ENCODE measurements at regions not wholly inside any gene's neighbourhood (a gene's known extent, or its start where the extent isn't known, plus 50 kb on each side); places are given as distances from the start of the nearest gene placed in this dataset.

DNA sequence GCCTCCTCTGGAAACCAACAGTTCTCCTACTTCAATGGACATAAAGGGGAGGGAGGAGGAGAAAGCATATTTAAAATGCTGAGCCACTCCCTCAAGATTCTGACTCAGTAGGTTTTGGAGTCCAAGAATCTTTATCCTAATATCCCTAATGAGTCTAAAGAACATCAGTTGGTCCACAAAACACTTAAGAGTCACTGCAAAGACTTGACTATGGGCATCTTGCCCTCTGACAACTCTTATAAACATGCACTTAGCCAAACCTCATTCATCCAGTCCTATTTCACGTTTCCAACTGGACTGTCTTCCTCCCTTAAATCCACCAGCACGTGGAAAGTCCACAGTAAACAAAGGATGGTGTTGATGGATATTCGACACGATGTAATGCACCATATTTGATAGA, 172.5 kb downstream of the FAM114A2 start:
- intact Hi-C loops (cut with DNase I; ENCODE audit: low total_unique reads) = no loop called here
- no peak for DNase-seq
- no peaks in the 10 kb centered on the region for H3K4me1 ChIP-seq
- H3K27me3 ChIP-seq = no peaks in the 10 kb centered on the region
- no peak for TF ChIP-seq POLR2A (IDR thresholded peaks at IDR 0.05)
- TF ChIP-seq, protein P1, sequence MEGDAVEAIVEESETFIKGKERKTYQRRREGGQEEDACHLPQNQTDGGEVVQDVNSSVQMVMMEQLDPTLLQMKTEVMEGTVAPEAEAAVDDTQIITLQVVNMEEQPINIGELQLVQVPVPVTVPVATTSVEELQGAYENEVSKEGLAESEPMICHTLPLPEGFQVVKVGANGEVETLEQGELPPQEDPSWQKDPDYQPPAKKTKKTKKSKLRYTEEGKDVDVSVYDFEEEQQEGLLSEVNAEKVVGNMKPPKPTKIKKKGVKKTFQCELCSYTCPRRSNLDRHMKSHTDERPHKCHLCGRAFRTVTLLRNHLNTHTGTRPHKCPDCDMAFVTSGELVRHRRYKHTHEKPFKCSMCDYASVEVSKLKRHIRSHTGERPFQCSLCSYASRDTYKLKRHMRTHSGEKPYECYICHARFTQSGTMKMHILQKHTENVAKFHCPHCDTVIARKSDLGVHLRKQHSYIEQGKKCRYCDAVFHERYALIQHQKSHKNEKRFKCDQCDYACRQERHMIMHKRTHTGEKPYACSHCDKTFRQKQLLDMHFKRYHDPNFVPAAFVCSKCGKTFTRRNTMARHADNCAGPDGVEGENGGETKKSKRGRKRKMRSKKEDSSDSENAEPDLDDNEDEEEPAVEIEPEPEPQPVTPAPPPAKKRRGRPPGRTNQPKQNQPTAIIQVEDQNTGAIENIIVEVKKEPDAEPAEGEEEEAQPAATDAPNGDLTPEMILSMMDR (IDR thresholded peaks at IDR 0.05) = no peak
- 75 to 84% methylated on average over 4 of the region's 4 CpGs for WGBS, 2 donors
- no peaks in the 10 kb centered on the region for H3K36me3 ChIP-seq (ENCODE audit: low read depth, missing control alignments)
- H3K27ac ChIP-seq = no peak overlapping the region
- H3K9me3 ChIP-seq = no peaks in the 10 kb centered on the region
- no peak overlapping the region for H3K4me3 ChIP-seq

- Histone ChIP-seq H3K36me3 (ENCODE audit: low read depth, missing control alignments) (no peaks in the 10 kb centered on the region), H3K9me3 (no peaks in the 10 kb centered on the region), H3K4me3 (no peak overlapping the region), H3K4me1 (no peaks in the 10 kb centered on the region), H3K27me3 (no peaks in the 10 kb centered on the region), H3K27ac (no peak overlapping the region)
- 76 to 78% methylated on average over 2 of the region's 2 CpGs for WGBS, 2 donors
- DNase-seq = no peak
- no peak for TF ChIP-seq POLR2A (IDR thresholded peaks at IDR 0.05)
- TF ChIP-seq, protein P1 (IDR thresholded peaks at IDR 0.05) = no peak
- intact Hi-C loops (cut with DNase I; ENCODE audit: low total_unique reads) = no loop called here
Observed at GRCh38 chr5:153865016-153865415, 173.7 kb downstream of the FAM114A2 start.

- intact Hi-C loops (cut with DNase I; ENCODE audit: low total_unique reads) = no loop called here
- H3K36me3 ChIP-seq (ENCODE audit: low read depth, missing control alignments) = no peaks in the 10 kb centered on the region
- H3K4me3 ChIP-seq = no peak overlapping the region
- no peaks in the 10 kb centered on the region for H3K27me3 ChIP-seq
- H3K27ac ChIP-seq = no peak overlapping the region
- H3K9me3 ChIP-seq = no peaks in the 10 kb centered on the region
- TF ChIP-seq, protein P1 (IDR thresholded peaks at IDR 0.05) = no peak
- TF ChIP-seq POLR2A (IDR thresholded peaks at IDR 0.05) = no peak
- 84 to 87% methylated on average over 2 of the region's 2 CpGs for WGBS, 2 donors
- DNase-seq = no peak
- no peaks in the 10 kb centered on the region for H3K4me1 ChIP-seq
Observed at GRCh38 chr5:153863951-153864350, 174.8 kb downstream of the FAM114A2 start.

Measured in testis (tissue), 2 donors.